K562 (cell line): ENCODE measurements at regions not wholly inside any gene's neighbourhood (a gene's known extent, or its start where the extent isn't known, plus 50 kb on each side); places are given as distances from the start of the nearest gene placed in this dataset.

Source experiments
- ATAC-seq: fragments of 200-7000 bp; cut with Tn5 transposase; 3 replicates; pipeline ENCODE4 v1.9.1; 2020; ENCODE audit warnings: moderate library complexity
- BruUV-seq: library from RNA; stranded (reverse); fragments of 400-500 nt; replicated peaks from 2 replicates; lab custom pipeline; 2021; lab: Mats Ljungman, UMichigan
- CTCF ChIA-PET: fragments of 300-600 bp; formaldehyde crosslinking; extraction: SDS; loops from one replicate; lab custom pipeline; 2021; ENCODE audit warnings: low intra/inter-chr PET ratio; lab: Yijun Ruan, JAX
- POLR2A ChIA-PET: fragments of 300-600, 350-650 bp; sonication (Branson Sonifier 250); formaldehyde crosslinking; extraction: SDS; loops from one replicate; lab custom pipeline; 2021; ENCODE audit warnings: antibody characterized with exemption, inconsistent platforms; lab: Yijun Ruan, JAX
- DNase-seq, 4 experiments: peaks; one replicate each; pipeline versions ENCODE4 v3.0.0 to v3.0.0-alpha.2; 2011 to 2018; ENCODE audit warnings: low spot score in 3 of 4, mixed read lengths in 3 of 4; ENCODE audit errors: extremely low read depth in 1 of 4
- FAIRE-seq: peaks from 2 replicates; lab custom pipeline; 2011; peaks lifted over from hg19 to GRCh38; lab: Jason Lieb, UNC
- H2AFZ ChIP-seq: 2 replicates; pipeline ENCODE4 v1.6.0; 2011; ENCODE audit warnings: low read depth, low read length, control low read depth, inconsistent platforms
- H3K27ac ChIP-seq: fragments of 200-600 bp; 3 replicates; pipeline ENCODE4 v1.8.0; 2011; ENCODE audit warnings: low read depth, mild to moderate bottlenecking, control low read depth, inconsistent platforms, low read length, moderate library complexity, mixed read lengths; ENCODE audit errors: extremely low read depth
- H3K27me3 ChIP-seq, 2 experiments: fragments of 300-600 bp in 1 of 2; 2 replicates in 1 of 2; 3 replicates in 1 of 2; pipeline versions ENCODE4 v1.6.0 to v1.8.0; 2011; ENCODE audit warnings: inconsistent platforms in 2 of 2, low read length in 2 of 2, mild to moderate bottlenecking in 1 of 2, mixed read lengths in 1 of 2, moderate library complexity in 1 of 2; ENCODE audit not compliant: control insufficient read depth in 2 of 2, insufficient read depth in 2 of 2
- H3K36me3 ChIP-seq: fragments of 300-600 bp; 3 replicates; pipeline ENCODE4 v1.8.0; 2011; ENCODE audit warnings: mild to moderate bottlenecking, low read length, inconsistent platforms; ENCODE audit not compliant: control insufficient read depth, insufficient read depth
- H3K4me1 ChIP-seq, 2 experiments: fragments of 200-600 bp in 1 of 2; replicated peaks in 1 of 2; 2 replicates in 1 of 2; 3 replicates in 1 of 2; pipeline versions ENCODE4 v1.5.1 to v1.8.0; 2011; ENCODE audit warnings: inconsistent platforms in 2 of 2, low read length in 2 of 2, mild to moderate bottlenecking in 1 of 2, mixed read lengths in 1 of 2, moderate library complexity in 1 of 2; ENCODE audit not compliant: control insufficient read depth in 2 of 2, insufficient read depth in 2 of 2
- H3K4me2 ChIP-seq: 2 replicates; pipeline ENCODE4 v1.6.1; 2011; ENCODE audit warnings: low read length, control low read depth, inconsistent platforms, mixed read lengths; ENCODE audit not compliant: insufficient read depth
- H3K4me3 ChIP-seq: fragments of 200-600 bp; sonication (generic), shearing (Covaris generic); 2 replicates; pipeline ENCODE4 v1.5.1; 2016; ENCODE audit warnings: control low read depth, inconsistent platforms
- H3K79me2 ChIP-seq: fragments of 200-600 bp; 3 replicates; pipeline ENCODE4 v1.8.0; 2011; ENCODE audit warnings: low read length, inconsistent platforms; ENCODE audit not compliant: control insufficient read depth, insufficient read depth
- H3K9ac ChIP-seq, 2 experiments: 2 replicates each; pipeline versions ENCODE4 v1.6.0 to v1.6.1; 2011; ENCODE audit warnings: low read depth in 2 of 2, low read length in 2 of 2, control low read depth in 1 of 2, inconsistent platforms in 1 of 2, mild to moderate bottlenecking in 1 of 2, mixed read lengths in 1 of 2; ENCODE audit not compliant: insufficient read depth in 1 of 2
- H3K9me1 ChIP-seq: one replicate; pipeline ENCODE4 v1.6.0; 2011; ENCODE audit warnings: inconsistent platforms, mild to moderate bottlenecking, low read length, moderate library complexity; ENCODE audit not compliant: control insufficient read depth, insufficient read depth
- H3K9me3 ChIP-seq: replicated peaks from 2 replicates; pipeline ENCODE4 v1.5.1; 2011; ENCODE audit warnings: low read depth, low read length, inconsistent platforms; ENCODE audit not compliant: control insufficient read depth, insufficient read depth
- H4K20me1 ChIP-seq: replicated peaks from 2 replicates; pipeline ENCODE4 v1.6.1; 2011; ENCODE audit warnings: low read length, inconsistent platforms, mixed read lengths; ENCODE audit not compliant: control insufficient read depth, insufficient read depth
- ETV5 ChIP-seq: sonication (generic); formaldehyde crosslinking; IDR thresholded peaks from 2 replicates; pipeline ENCODE4 v1.4.0; 2020; ENCODE audit warnings: low read depth, mild to moderate bottlenecking, missing genetic modification reagents
- HNRNPL ChIP-seq: fragments of 200-400 bp; formaldehyde crosslinking; IDR thresholded peaks from 2 replicates; pipeline ENCODE4 v1.6.1; 2017; ENCODE audit warnings: low read depth, mild to moderate bottlenecking, low read length
- MEIS2 ChIP-seq: fragments of 450-650 bp; IDR thresholded peaks from 2 replicates; pipeline ENCODE4 v1.6.1; 2014; ENCODE audit warnings: mild to moderate bottlenecking; ENCODE audit not compliant: partially characterized antibody
- PRDM10 ChIP-seq: fragments of 450-650 bp; IDR thresholded peaks from 2 replicates; pipeline ENCODE4 v1.6.1; 2018; ENCODE audit not compliant: partially characterized antibody
- RFX1 ChIP-seq: fragments of 450-650 bp; IDR thresholded peaks from 2 replicates; pipeline ENCODE4 v1.6.1; 2016; ENCODE audit warnings: mild to moderate bottlenecking, moderate library complexity
- SIX5 ChIP-seq, 2 experiments: IDR thresholded peaks; 2 replicates each; pipeline ENCODE4 v1.6.1; 2011; ENCODE audit warnings: low read length in 2 of 2, borderline replicate concordance in 1 of 2, low read depth in 1 of 2, mild to moderate bottlenecking in 1 of 2, moderate library complexity in 1 of 2; ENCODE audit not compliant: insufficient read depth in 1 of 2
- SMC3 ChIP-seq: conservative IDR thresholded peaks from 2 replicates; pipeline ENCODE4 v1.6.1; 2011; ENCODE audit warnings: low read depth, low read length, improper control_type of control experiment; ENCODE audit not compliant: insufficient read depth
- WGBS: fragments of 100-300 bp; shearing (Covaris generic); methylation state at CpG from one replicate; pipeline ENCODE4 v1.1.6; 2016; ENCODE audit warnings: low coverage, mixed read lengths; ENCODE audit not compliant: insufficient coverage; ENCODE audit errors: missing lambda C conversion rate; 5-methylcytosine and 5-hydroxymethylcytosine counted together
- in situ Hi-C: fragments of 300-500 bp; cut with MboI; formaldehyde crosslinking; loops from 4 replicates; pipeline ENCODE4 v1.15.0; 2018; ENCODE audit warnings: inconsistent platforms, mixed read lengths
- intact Hi-C: fragments of 100-400 bp; cut with micrococcal nuclease; formaldehyde crosslinking; loops from 2 replicates; pipeline ENCODE4 v1.14.2; 2022
- TF ChIP-seq, protein P1 (sequence below), 2 experiments: fragments of 150-350 bp in 1 of 2; IDR thresholded peaks; 2 replicates each; pipeline ENCODE4 v1.6.1; 2012 to 2016; ENCODE audit warnings: low read depth in 2 of 2, low read length in 2 of 2, mild to moderate bottlenecking in 1 of 2, moderate library complexity in 1 of 2

- TF ChIP-seq ETV5 (CRISPR knock-in tag) (no peak), SMC3 (0 out of 2 replicates have a peak, but pooled peaks have one; percentile 5), SIX5 (IDR thresholded peaks at IDR 0.05; ENCODE audit: borderline replicate concordance in 1 of 2, insufficient read depth in 1 of 2, low read depth in 1 of 2, low read length in 2 of 2) (no peak)
- TF ChIP-seq, protein P1, sequence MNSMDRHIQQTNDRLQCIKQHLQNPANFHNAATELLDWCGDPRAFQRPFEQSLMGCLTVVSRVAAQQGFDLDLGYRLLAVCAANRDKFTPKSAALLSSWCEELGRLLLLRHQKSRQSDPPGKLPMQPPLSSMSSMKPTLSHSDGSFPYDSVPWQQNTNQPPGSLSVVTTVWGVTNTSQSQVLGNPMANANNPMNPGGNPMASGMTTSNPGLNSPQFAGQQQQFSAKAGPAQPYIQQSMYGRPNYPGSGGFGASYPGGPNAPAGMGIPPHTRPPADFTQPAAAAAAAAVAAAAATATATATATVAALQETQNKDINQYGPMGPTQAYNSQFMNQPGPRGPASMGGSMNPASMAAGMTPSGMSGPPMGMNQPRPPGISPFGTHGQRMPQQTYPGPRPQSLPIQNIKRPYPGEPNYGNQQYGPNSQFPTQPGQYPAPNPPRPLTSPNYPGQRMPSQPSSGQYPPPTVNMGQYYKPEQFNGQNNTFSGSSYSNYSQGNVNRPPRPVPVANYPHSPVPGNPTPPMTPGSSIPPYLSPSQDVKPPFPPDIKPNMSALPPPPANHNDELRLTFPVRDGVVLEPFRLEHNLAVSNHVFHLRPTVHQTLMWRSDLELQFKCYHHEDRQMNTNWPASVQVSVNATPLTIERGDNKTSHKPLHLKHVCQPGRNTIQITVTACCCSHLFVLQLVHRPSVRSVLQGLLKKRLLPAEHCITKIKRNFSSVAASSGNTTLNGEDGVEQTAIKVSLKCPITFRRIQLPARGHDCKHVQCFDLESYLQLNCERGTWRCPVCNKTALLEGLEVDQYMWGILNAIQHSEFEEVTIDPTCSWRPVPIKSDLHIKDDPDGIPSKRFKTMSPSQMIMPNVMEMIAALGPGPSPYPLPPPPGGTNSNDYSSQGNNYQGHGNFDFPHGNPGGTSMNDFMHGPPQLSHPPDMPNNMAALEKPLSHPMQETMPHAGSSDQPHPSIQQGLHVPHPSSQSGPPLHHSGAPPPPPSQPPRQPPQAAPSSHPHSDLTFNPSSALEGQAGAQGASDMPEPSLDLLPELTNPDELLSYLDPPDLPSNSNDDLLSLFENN (IDR thresholded peaks at IDR 0.05; ENCODE audit: low read depth in 2 of 2, low read length in 2 of 2), result no peak
Measured at GRCh38 chr2:56132138-56132537, 51.7 kb upstream of the CCDC85A start (continued).

- intact Hi-C loops (loop anchor here (1.0 to 10.0 kb wide), 5 partner anchors 9 to 1383 kb away; no protein-coding TSS in a partner anchor), in situ Hi-C loops (no loop called here)
- no TSS peak for BruUV-seq
- ATAC-seq (peak; percentile 75), FAIRE-seq (peak; percentile 44), DNase-seq (peak in 1 of 4 experiments; percentile 56)
- no peaks in the 10 kb centered on the region for H3K79me2 ChIP-seq
- no peaks in the 10 kb centered on the region for H4K20me1 ChIP-seq
- no peak overlapping the region for H3K4me3 ChIP-seq
- TF ChIP-seq PRDM10, result no peak
- peak; percentile 19; the same call in 1 of the 2 replicates for TF ChIP-seq RFX1
- TF ChIP-seq MEIS2, result peak; percentile 24
- no peak for TF ChIP-seq HNRNPL
- peak overlapping the region; percentile 58 for H2AFZ ChIP-seq
- ChIA-PET CTCF (no interaction called here), POLR2A (interaction anchor here (2.7 kb wide), 1 partner anchor 10 kb away, joined by 15 read pairs; no protein-coding TSS in a partner anchor)
- H3K27ac ChIP-seq, result peak overlapping the region; percentile 77
- peaks cover 5 to 20% of the 10 kb centered on the region in 2 experiments; a peak in 4 of 5 replicates for H3K4me1 ChIP-seq
- H3K4me2 ChIP-seq, result no peak overlapping the region; the same call in 1 of the 2 replicates
- no peaks in the 10 kb centered on the region for H3K9me3 ChIP-seq
- H3K9me1 ChIP-seq, result no peaks in the 10 kb centered on the region
- H3K27me3 ChIP-seq, result no peaks in the 10 kb centered on the region
- no peak overlapping the region; a peak in 1 of 4 replicates for H3K9ac ChIP-seq
- WGBS, result 29% methylated on average over 3 of the region's 3 CpGs
- no peaks in the 10 kb centered on the region for H3K36me3 ChIP-seq
Measured at GRCh38 chr2:56133441-56133840, 50.3 kb upstream of the CCDC85A start.
